DOHH2 (cell line): ENCODE measurements at regions not wholly inside any gene's neighbourhood (a gene's known extent, or its start where the extent isn't known, plus 50 kb on each side); places are given as distances from the start of the nearest gene placed in this dataset.

Experiments used
- CTCF ChIP-seq: fragments of 200-600 bp; sonication (generic); IDR thresholded peaks from one replicate; pipeline ENCODE4 v1.5.1; 2014; ENCODE audit warnings: antibody characterized with exemption, mild to moderate bottlenecking, low read depth, low read length; ENCODE audit not compliant: poor library complexity, severe bottlenecking
- EZH2phosphoT487 ChIP-seq: fragments of 200-600 bp; sonication (generic); IDR thresholded peaks from 2 replicates; pipeline ENCODE4 v1.6.1; 2017; ENCODE audit warnings: borderline replicate concordance, mild to moderate bottlenecking, antibody characterized with exemption, low read length, moderate library complexity, mixed read lengths

GRCh38 chr15:66952756-66953522, 112.5 kb upstream of the SMAD3 start:
- TF ChIP-seq CTCF (no peak), EZH2phosphoT487 (no peak)
